GM19372 (cell line): ENCODE measurements at regions not wholly inside any gene's neighbourhood (a gene's known extent, or its start where the extent isn't known, plus 50 kb on each side); places are given as distances from the start of the nearest gene placed in this dataset.
"Not testable (repeated sequence)": the region's sequence is repeated elsewhere in the genome, so short reads cannot be mapped to it uniquely, and the experiment has no call there.

Experiments
- ATAC-seq: cut with Tn5 transposase; IDR thresholded peaks from one replicate; pipeline ENCODE4 v1.9.1; 2021; ENCODE audit warnings: mild to moderate bottlenecking, low read depth, moderate library complexity; ENCODE audit not compliant: unreplicated experiment

GRCh38 chr11:24384240-24384639, 112.6 kb upstream of the LUZP2 start:
- ATAC-seq, result no peak

GRCh38 chr11:24386546-24387397, 110.1 kb upstream of the LUZP2 start:
- no peak for ATAC-seq

GRCh38 chr11:24389575-24389974, 107.3 kb upstream of the LUZP2 start:
- no peak for ATAC-seq

DNA sequence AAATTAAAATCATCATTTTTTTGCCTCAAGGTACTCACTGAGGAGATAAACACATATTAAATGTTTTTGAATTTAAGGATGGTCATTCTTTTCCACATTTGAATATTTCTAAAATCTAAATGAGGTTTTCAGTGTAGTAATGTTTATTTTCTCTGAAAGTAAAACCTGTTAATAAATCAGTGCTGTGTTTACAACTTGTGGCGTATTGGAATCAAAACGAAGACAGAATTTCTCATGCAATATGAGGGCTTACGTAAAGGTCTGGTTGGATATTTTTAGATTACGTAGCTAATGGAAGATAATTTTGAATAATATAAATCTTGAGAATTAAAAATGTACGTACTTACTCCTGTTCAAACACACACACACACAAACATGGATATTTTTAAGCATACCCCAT, 106.8 kb upstream of the LUZP2 start:
- ATAC-seq, result no peak

- ATAC-seq, result no peak
These were observed 106.1 kb upstream of the LUZP2 start for GRCh38 chr11:24390762-24391161.

DNA sequence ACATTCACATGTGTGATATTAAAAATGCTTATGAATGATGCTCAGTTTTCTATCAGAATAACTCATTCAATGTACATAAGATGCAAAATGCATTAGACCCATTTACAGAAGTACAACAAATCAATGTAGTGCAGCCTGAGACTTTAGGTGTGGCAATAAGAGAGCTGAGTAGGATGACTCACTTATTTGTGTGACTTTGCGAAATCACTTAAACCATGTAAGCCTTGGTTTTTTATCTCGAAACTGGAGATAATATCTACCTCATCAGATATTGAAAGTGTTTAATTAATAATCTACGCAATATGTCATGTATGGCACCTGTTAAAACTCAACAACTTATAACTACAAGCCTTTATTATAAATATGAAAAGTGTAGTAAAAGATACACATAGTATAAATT, 105.7 kb upstream of the LUZP2 start:
- ATAC-seq, result no peak

DNA sequence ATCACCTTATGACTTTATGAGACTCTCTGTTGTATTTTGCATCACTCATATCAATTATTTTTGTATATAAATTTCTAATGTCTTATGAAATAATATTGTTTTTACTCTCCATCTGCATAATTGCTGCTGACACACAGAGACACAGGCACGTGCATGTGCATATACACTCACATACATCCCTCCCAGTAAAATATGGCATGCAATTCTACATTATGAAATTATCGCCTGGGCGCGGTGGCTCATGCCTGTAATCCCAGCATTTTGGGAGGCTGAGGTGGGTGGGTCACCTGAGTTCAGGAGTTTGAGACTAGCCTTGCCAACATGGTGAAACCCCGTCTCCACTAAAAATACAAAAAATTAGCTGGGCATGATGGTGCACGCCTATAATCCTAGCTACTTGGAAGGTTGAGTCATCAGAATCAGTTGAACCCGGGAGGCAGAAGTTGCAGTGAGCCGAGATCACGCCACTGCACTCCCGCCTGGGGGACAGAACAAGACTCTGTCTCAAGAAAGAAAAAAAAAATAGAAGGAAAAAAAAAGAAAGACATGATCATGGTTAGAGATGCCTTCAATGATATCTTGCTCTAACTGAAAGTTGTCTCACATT, 96.7 kb upstream of the LUZP2 start:
- ATAC-seq, result no peak

- no peak for ATAC-seq
These were observed 90.5 kb upstream of the LUZP2 start for GRCh38 chr11:24406389-24406788.

DNA sequence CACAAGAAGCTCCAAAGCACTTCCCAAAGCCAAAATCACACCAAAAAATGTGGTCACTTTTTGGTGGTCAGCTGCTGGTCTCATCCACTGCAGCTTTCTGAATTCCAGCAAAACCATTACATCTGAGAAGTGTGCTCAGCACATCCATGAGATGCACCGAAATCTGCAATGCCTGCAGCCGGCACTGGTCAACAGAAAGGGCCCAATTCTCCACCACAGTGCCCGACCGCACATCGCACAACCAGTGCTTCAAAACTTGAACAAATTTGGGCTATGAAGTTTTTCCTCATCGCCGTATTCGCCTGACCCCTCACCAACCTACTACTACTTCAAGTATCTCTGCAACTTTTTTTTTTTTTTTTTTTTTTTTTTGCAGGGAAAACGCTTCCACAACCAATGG, 89.9 kb upstream of the LUZP2 start:
- no peak for ATAC-seq

GRCh38 chr11:24407733-24408132, 89.1 kb upstream of the LUZP2 start:
- no peak for ATAC-seq

GRCh38 chr11:24408202-24408601, 88.7 kb upstream of the LUZP2 start:
- ATAC-seq, result no peak

- ATAC-seq, result no peak
These were observed 85.1 kb upstream of the LUZP2 start for GRCh38 chr11:24411791-24412190.

GRCh38 chr11:24412722-24413121, 84.1 kb upstream of the LUZP2 start:
- no peak for ATAC-seq

DNA sequence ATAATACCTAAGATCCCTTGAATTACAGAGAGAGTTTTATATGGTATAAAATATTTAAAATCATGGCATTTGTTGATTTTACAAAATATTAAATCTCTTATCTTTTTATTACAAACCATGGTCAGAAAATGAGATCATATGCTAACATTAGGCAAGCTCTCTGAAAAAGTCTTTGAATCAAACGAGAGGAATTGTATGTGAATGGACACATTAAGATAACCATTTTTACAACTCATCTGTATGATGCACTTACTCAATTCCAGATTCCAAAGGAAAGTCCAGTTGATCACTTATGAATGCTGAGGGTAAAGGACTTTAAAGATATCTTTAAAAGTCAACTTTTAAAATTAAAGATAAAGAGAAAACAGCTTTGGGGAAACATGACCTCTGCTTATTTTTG, 83.5 kb upstream of the LUZP2 start:
- ATAC-seq, result no peak

DNA sequence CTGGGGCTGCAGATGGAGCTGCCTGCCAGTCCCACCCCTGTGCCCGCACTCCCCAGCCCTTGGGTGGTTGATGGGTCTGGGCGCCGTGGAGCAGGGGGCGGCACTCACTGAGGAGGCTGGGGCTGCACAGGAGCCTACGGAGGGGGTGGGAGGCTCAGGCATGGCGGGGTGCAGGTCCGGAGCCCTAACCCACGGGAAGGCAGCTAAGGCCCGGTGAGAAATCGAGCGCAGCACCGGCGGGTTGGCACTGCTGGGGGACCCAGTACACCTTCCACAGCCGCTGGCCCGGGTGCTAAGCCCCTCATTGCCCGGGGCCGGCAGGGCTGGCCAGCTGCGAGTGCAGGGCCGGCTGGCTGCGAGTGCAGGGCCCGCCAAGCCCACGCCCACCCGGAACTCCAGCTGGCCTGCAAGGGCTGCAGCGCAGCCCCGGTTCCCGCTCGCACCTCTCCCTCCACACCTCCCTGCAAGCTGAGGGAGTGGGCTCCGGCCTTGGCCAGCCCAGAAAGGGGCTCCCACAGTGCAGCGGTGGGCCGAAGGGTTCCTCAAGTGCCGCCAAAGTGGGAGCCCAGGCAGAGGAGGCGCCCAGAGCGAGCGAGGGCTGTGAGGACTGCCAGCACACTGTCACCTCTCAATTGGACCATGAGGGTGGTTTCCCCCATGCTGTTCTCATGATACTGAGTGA, 80.8 kb upstream of the LUZP2 start:
- not testable (repeated sequence) for ATAC-seq

- ATAC-seq, result no peak
These were observed 75.1 kb upstream of the LUZP2 start for GRCh38 chr11:24421766-24422165.

DNA sequence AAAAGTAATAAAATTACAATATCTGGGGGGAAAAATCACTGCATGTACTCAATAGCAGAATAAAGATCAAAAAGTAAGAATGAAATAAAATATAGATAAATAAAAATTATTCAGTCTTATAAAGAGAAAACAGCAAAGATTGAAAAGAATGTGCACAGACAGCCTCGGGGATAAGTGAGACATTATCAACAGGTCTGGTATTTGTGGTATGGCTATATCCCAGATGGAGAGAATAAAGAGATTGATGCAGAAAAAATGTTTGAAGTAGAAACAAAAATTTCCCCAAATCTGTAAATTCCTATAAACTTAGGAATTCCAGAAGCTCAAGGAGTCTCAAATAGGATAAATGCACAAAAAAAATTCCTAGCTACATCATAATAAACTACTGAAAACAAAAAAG, 74.5 kb upstream of the LUZP2 start:
- ATAC-seq, result no peak

GRCh38 chr11:24437123-24437522, 59.7 kb upstream of the LUZP2 start:
- ATAC-seq, result no peak
